Stomach (tissue), 4 donors: ENCODE measurements at regions not wholly inside any gene's neighbourhood (a gene's known extent, or its start where the extent isn't known, plus 50 kb on each side); places are given as distances from the start of the nearest gene placed in this dataset.

ENCODE experiments used
- EP300 ChIP-seq: sonication (generic); formaldehyde crosslinking; IDR thresholded peaks from one replicate; pipeline ENCODE4 v1.6.1; 2017; ENCODE audit warnings: antibody characterized with exemption
- POLR2A ChIP-seq, 4 donors: fragments of 450-650 bp; IDR thresholded peaks; one replicate each; pipeline ENCODE4 v1.6.1; 2016; ENCODE audit warnings: antibody characterized with exemption in 4 of 4, control low read depth in 2 of 4, mild to moderate bottlenecking in 1 of 4, moderate library complexity in 1 of 4
- POLR2AphosphoS5 ChIP-seq, 3 donors: sonication (generic); formaldehyde crosslinking; IDR thresholded peaks; one replicate each; pipeline ENCODE4 v1.6.1; 2016; ENCODE audit warnings: antibody characterized with exemption in 3 of 3
- TF ChIP-seq, protein P1 (sequence below), 7 experiments: fragments of 450-650 bp in 4 of 7; fragments of 200-600 bp in 3 of 7; sonication (generic) in 3 of 7; IDR thresholded peaks; one replicate each; pipeline ENCODE4 v1.5.1; 2016 to 2019; ENCODE audit warnings: antibody characterized with exemption in 7 of 7, control low read depth in 2 of 7, mild to moderate bottlenecking in 1 of 7

DNA sequence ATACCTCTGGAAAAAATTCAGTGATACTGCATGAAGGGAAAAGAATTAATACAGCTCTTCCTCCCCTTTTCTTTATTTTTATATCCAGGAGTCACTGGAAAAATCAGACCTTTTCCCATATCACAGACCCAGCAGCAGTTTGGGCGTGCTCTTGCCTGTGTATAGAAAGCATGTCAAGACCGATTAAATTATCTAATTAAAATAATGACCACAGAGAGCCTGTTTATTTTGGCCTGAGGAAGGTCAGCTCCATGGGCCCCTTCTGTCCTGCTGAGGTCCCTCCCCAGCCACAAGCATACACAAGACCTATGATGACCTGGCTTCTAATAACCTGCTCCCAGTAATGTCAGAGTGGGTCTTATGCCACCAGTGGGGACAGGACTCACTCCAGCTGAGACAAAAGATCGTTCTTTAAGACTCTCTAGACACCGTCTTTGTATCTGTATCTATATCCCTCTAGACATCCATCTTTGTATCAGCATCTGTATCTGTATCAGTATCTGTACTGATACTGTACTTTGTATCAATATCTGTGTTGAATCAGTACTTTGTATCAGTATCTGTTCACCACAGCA, 147.8 kb downstream of the VAPA start:
- TF ChIP-seq, protein P1, sequence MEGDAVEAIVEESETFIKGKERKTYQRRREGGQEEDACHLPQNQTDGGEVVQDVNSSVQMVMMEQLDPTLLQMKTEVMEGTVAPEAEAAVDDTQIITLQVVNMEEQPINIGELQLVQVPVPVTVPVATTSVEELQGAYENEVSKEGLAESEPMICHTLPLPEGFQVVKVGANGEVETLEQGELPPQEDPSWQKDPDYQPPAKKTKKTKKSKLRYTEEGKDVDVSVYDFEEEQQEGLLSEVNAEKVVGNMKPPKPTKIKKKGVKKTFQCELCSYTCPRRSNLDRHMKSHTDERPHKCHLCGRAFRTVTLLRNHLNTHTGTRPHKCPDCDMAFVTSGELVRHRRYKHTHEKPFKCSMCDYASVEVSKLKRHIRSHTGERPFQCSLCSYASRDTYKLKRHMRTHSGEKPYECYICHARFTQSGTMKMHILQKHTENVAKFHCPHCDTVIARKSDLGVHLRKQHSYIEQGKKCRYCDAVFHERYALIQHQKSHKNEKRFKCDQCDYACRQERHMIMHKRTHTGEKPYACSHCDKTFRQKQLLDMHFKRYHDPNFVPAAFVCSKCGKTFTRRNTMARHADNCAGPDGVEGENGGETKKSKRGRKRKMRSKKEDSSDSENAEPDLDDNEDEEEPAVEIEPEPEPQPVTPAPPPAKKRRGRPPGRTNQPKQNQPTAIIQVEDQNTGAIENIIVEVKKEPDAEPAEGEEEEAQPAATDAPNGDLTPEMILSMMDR (IDR thresholded peaks at IDR 0.05): no peak
- TF ChIP-seq POLR2A (IDR thresholded peaks at IDR 0.05) (no peak), POLR2AphosphoS5 (IDR thresholded peaks at IDR 0.05) (no peak), EP300 (no peak)
